Endodermal cell (in vitro differentiated cells): ENCODE measurements at regions not wholly inside any gene's neighbourhood (a gene's known extent, or its start where the extent isn't known, plus 50 kb on each side); places are given as distances from the start of the nearest gene placed in this dataset.

Experiments
- DNase-seq: peaks from one replicate; pipeline ENCODE4 v3.0.0-alpha.2; 2017
- H3K27ac ChIP-seq: 2 replicates; pipeline ENCODE4 v1.5.1; 2013; ENCODE audit warnings: mild to moderate bottlenecking, low read depth, low read length, moderate library complexity
- H3K27me3 ChIP-seq: 2 replicates; pipeline ENCODE4 v1.6.1; 2013; ENCODE audit warnings: mild to moderate bottlenecking, low read length, moderate library complexity; ENCODE audit not compliant: insufficient read depth, control insufficient read depth, poor library complexity, severe bottlenecking
- H3K36me3 ChIP-seq: 2 replicates; pipeline ENCODE4 v1.7.0; 2013; ENCODE audit warnings: mild to moderate bottlenecking, low read length, moderate library complexity; ENCODE audit not compliant: control insufficient read depth, insufficient read depth
- H3K4me1 ChIP-seq: one replicate; pipeline ENCODE4 v1.7.0; 2013; ENCODE audit warnings: low read length; ENCODE audit not compliant: control insufficient read depth, insufficient read depth
- H3K4me3 ChIP-seq: 2 replicates; pipeline ENCODE4 v1.5.1; 2013; ENCODE audit warnings: mild to moderate bottlenecking, low read length, moderate library complexity
- H3K9ac ChIP-seq: 2 replicates; pipeline ENCODE4 v1.6.1; 2013; ENCODE audit warnings: mild to moderate bottlenecking, low read length, moderate library complexity; ENCODE audit not compliant: poor library complexity, severe bottlenecking; ENCODE audit errors: extremely low read depth
- H3K9me3 ChIP-seq: 2 replicates; pipeline ENCODE4 v1.6.1; 2013; ENCODE audit warnings: mild to moderate bottlenecking, low read length, moderate library complexity; ENCODE audit not compliant: control insufficient read depth
- H3K27ac Mint-ChIP-seq: 2 replicates; pipeline ENCODE4 v1.8.0; 2020; ENCODE audit warnings: mixed read lengths
- H3K27me3 Mint-ChIP-seq: 2 replicates; pipeline ENCODE4 v1.8.0; 2021; ENCODE audit warnings: mild to moderate bottlenecking, mixed read lengths; ENCODE audit not compliant: insufficient read depth
- H3K36me3 Mint-ChIP-seq: 2 replicates; pipeline ENCODE4 v1.8.0; 2020; ENCODE audit warnings: low read depth, mixed read lengths
- H3K4me1 Mint-ChIP-seq: 2 replicates; pipeline ENCODE4 v1.8.0; 2020; ENCODE audit warnings: mixed read lengths
- H3K4me3 Mint-ChIP-seq: 2 replicates; pipeline ENCODE4 v1.8.0; 2020; ENCODE audit warnings: mild to moderate bottlenecking, moderate library complexity, mixed read lengths
- H3K9me3 Mint-ChIP-seq: 2 replicates; pipeline ENCODE4 v1.8.0; 2020; ENCODE audit warnings: mild to moderate bottlenecking, mixed read lengths
- WGBS, 2 experiments: methylation state at CpG; one replicate each; pipeline versions ENCODE4 v1.1.5 to v1.1.7; 2013; ENCODE audit warnings: missing lambda C conversion rate in 2 of 2, mixed read lengths in 1 of 2; ENCODE audit not compliant: insufficient coverage in 1 of 2, insufficient read length in 1 of 2; 5-methylcytosine and 5-hydroxymethylcytosine counted together
- TF ChIP-seq, protein P1 (sequence below): fragments of 200-600 bp; sonication (generic); conservative IDR thresholded peaks from 2 replicates; pipeline ENCODE4 v1.5.0; 2021; ENCODE audit warnings: antibody characterized with exemption, mild to moderate bottlenecking

DNA sequence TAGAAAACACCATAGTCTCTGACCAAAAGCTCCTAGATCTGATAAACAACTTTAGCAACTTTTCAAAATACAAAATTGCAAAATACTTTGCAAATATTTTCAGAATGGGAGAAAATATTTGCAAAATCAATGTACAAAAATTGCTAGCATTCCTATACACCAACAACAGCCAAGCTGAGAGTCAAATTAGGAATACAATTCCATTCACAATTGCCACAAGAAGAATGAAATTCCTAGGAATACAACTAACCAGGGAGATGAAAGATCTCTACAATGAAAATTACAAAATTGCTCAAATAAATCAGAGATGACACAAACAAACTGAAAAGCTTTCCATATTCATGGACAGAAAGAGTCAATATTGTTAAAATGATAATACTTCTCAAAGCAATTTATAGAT, 327.0 kb upstream of the ZC3H15 start:
- no peak for DNase-seq
- H3K27ac ChIP-seq, result no peak overlapping the region
- no peak overlapping the region for H3K27ac Mint-ChIP-seq
- no peaks in the 10 kb centered on the region for H3K9me3 ChIP-seq
- H3K9ac ChIP-seq, result no peak overlapping the region
- no peaks in the 10 kb centered on the region for H3K4me1 ChIP-seq
- no peaks in the 10 kb centered on the region for H3K27me3 ChIP-seq
- TF ChIP-seq, protein P1, sequence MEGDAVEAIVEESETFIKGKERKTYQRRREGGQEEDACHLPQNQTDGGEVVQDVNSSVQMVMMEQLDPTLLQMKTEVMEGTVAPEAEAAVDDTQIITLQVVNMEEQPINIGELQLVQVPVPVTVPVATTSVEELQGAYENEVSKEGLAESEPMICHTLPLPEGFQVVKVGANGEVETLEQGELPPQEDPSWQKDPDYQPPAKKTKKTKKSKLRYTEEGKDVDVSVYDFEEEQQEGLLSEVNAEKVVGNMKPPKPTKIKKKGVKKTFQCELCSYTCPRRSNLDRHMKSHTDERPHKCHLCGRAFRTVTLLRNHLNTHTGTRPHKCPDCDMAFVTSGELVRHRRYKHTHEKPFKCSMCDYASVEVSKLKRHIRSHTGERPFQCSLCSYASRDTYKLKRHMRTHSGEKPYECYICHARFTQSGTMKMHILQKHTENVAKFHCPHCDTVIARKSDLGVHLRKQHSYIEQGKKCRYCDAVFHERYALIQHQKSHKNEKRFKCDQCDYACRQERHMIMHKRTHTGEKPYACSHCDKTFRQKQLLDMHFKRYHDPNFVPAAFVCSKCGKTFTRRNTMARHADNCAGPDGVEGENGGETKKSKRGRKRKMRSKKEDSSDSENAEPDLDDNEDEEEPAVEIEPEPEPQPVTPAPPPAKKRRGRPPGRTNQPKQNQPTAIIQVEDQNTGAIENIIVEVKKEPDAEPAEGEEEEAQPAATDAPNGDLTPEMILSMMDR, result no peak
- H3K36me3 ChIP-seq, result no peaks in the 10 kb centered on the region
- no peaks in the 10 kb centered on the region for H3K27me3 Mint-ChIP-seq
- peaks cover 2% of the 10 kb centered on the region for H3K36me3 Mint-ChIP-seq
- H3K9me3 Mint-ChIP-seq, result peaks cover 32% of the 10 kb centered on the region
- H3K4me3 ChIP-seq, result no peak overlapping the region
- no peaks in the 10 kb centered on the region for H3K4me1 Mint-ChIP-seq
- no peak overlapping the region for H3K4me3 Mint-ChIP-seq

GRCh38 chr2:186164325-186164724, 321.7 kb upstream of the ZC3H15 start:
- no peaks in the 10 kb centered on the region for H3K36me3 Mint-ChIP-seq
- H3K27me3 Mint-ChIP-seq, result no peaks in the 10 kb centered on the region

DNA sequence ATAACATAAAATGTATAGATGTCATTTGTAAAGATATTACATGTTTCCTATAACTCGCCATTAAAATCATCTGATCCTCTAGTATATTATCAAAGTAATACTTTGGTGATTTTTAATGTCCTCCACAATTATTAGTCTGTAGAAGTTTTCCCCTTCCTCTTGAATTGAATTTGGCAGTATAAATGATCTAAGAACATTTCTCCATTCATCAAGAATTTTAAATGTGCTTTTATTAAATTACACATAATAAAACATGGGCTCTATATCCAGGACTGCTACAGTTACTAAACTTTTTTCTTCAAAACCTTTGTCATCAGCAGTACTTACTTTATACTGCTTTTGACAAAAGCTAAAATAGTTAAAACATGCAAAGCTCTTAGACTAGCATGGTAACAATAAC, 315.4 kb upstream of the ZC3H15 start:
- WGBS, 2 experiments, result no CpG with 5 or more reads among the region's 1 CpG
- H3K27me3 Mint-ChIP-seq, result no peaks in the 10 kb centered on the region
- TF ChIP-seq, protein P1, result no peak

More at GRCh38 chr2:186164325-186164724, 321.7 kb upstream of the ZC3H15 start:
- no peaks in the 10 kb centered on the region for H3K4me1 Mint-ChIP-seq
- H3K4me1 ChIP-seq, result no peaks in the 10 kb centered on the region
- no peak overlapping the region for H3K4me3 Mint-ChIP-seq
- 98% methylated on average over 2 of the region's 2 CpGs; no CpG with 5 or more reads in 1 of the 2 experiments for WGBS, 2 experiments
- H3K9me3 ChIP-seq, result no peaks in the 10 kb centered on the region
- DNase-seq, result no peak
- no peaks in the 10 kb centered on the region for H3K27me3 ChIP-seq
- H3K27ac Mint-ChIP-seq, result no peak overlapping the region
- peaks cover 7% of the 10 kb centered on the region for H3K9me3 Mint-ChIP-seq
- H3K4me3 ChIP-seq, result no peak overlapping the region
- TF ChIP-seq, protein P1, result no peak
- H3K9ac ChIP-seq, result no peak overlapping the region
- H3K27ac ChIP-seq, result no peak overlapping the region
- no peaks in the 10 kb centered on the region for H3K36me3 ChIP-seq

More for the DNA sequence above, 315.4 kb upstream of the ZC3H15 start:
- Mint-ChIP-seq H3K9me3 (no peaks in the 10 kb centered on the region), H3K4me3 (no peak overlapping the region), H3K4me1 (no peaks in the 10 kb centered on the region), H3K36me3 (no peaks in the 10 kb centered on the region), H3K27ac (no peak overlapping the region)
- H3K4me3 ChIP-seq, result no peak overlapping the region
- no peak overlapping the region for H3K9ac ChIP-seq
- H3K27me3 ChIP-seq, result no peaks in the 10 kb centered on the region
- H3K36me3 ChIP-seq, result no peaks in the 10 kb centered on the region
- no peaks in the 10 kb centered on the region for H3K9me3 ChIP-seq
- no peak for DNase-seq
- no peak overlapping the region for H3K27ac ChIP-seq
- H3K4me1 ChIP-seq, result no peaks in the 10 kb centered on the region
